GM23338 (cell line): ENCODE measurements at regions not wholly inside any gene's neighbourhood (a gene's known extent, or its start where the extent isn't known, plus 50 kb on each side); places are given as distances from the start of the nearest gene placed in this dataset.

Experiments
- ATAC-seq: fragments of 200-7000 bp; cut with Tn5 transposase; 3 replicates; pipeline ENCODE4 v1.9.1; 2020
- DNase-seq: peaks from one replicate; pipeline ENCODE4 v3.0.0-alpha.2; 2015; ENCODE audit warnings: low spot score
- H2AFZ ChIP-seq: fragments of 200-600 bp; sonication (generic); 2 replicates; pipeline ENCODE4 v1.8.0; 2016; ENCODE audit warnings: antibody characterized with exemption, mild to moderate bottlenecking, moderate library complexity
- H3F3A ChIP-seq: fragments of 200-600 bp; sonication (generic); replicated peaks from 2 replicates; pipeline ENCODE4 v1.8.0; 2017; ENCODE audit warnings: antibody characterized with exemption, mixed run types, low read depth
- H3K27ac ChIP-seq: fragments of 200-600 bp; sonication (generic); 2 replicates; pipeline ENCODE4 v1.6.1; 2016; ENCODE audit warnings: low read depth
- H3K27me3 ChIP-seq: fragments of 200-600 bp; sonication (generic); 2 replicates; pipeline ENCODE4 v1.8.0; 2016; ENCODE audit warnings: mild to moderate bottlenecking, mixed run types, moderate library complexity; ENCODE audit not compliant: insufficient read depth
- H3K36me3 ChIP-seq: fragments of 200-600 bp; sonication (generic); 2 replicates; pipeline ENCODE4 v1.8.0; 2016; ENCODE audit warnings: mild to moderate bottlenecking; ENCODE audit not compliant: insufficient read depth
- H3K4me1 ChIP-seq: fragments of 200-600 bp; sonication (generic); 2 replicates; pipeline ENCODE4 v1.8.0; 2016; ENCODE audit warnings: mild to moderate bottlenecking, moderate library complexity; ENCODE audit not compliant: insufficient read depth
- H3K4me2 ChIP-seq: fragments of 200-600 bp; sonication (generic); 2 replicates; pipeline ENCODE4 v1.7.1; 2017; ENCODE audit warnings: mixed run types
- H3K4me3 ChIP-seq: fragments of 200-600 bp; sonication (generic); 2 replicates; pipeline ENCODE4 v1.6.1; 2016; ENCODE audit warnings: mixed run types
- H3K79me2 ChIP-seq: fragments of 200-600 bp; sonication (generic); replicated peaks from 2 replicates; pipeline ENCODE4 v1.8.0; 2017; ENCODE audit warnings: mild to moderate bottlenecking; ENCODE audit not compliant: insufficient read depth
- H3K9me2 ChIP-seq: fragments of 200-600 bp; sonication (generic); 2 replicates; pipeline ENCODE4 v1.8.0; 2017; ENCODE audit not compliant: insufficient read depth
- H4K20me1 ChIP-seq: fragments of 200-600 bp; sonication (generic); replicated peaks from 2 replicates; pipeline ENCODE4 v1.8.0; 2017; ENCODE audit warnings: mild to moderate bottlenecking; ENCODE audit not compliant: insufficient read depth
- H3K27ac Mint-ChIP-seq: 2 replicates; pipeline ENCODE4 v1.8.0; 2020; ENCODE audit warnings: inconsistent platforms, mild to moderate bottlenecking, moderate library complexity, mixed read lengths
- H3K27me3 Mint-ChIP-seq: 3 replicates; pipeline ENCODE4 v1.8.0; 2022; ENCODE audit warnings: low read depth, mild to moderate bottlenecking, moderate library complexity, mixed read lengths, inconsistent platforms; ENCODE audit not compliant: insufficient read depth, poor library complexity
- H3K36me3 Mint-ChIP-seq: 3 replicates; pipeline ENCODE4 v1.8.0; 2021; ENCODE audit warnings: low read depth, mild to moderate bottlenecking, inconsistent platforms, moderate library complexity, mixed read lengths
- H3K4me1 Mint-ChIP-seq: 3 replicates; pipeline ENCODE4 v1.8.0; 2020; ENCODE audit warnings: mild to moderate bottlenecking, inconsistent platforms, mixed read lengths
- H3K4me3 Mint-ChIP-seq: 3 replicates; pipeline ENCODE4 v1.8.0; 2021; ENCODE audit warnings: moderate library complexity, mild to moderate bottlenecking, inconsistent platforms, mixed read lengths
- H3K9me3 Mint-ChIP-seq: 3 replicates; pipeline ENCODE4 v1.8.0; 2020; ENCODE audit warnings: moderate library complexity, mild to moderate bottlenecking, inconsistent platforms, mixed read lengths
- CTCF ChIP-seq, 2 experiments: fragments of 200-600 bp in 1 of 2; sonication (generic) in 1 of 2; conservative IDR thresholded peaks; 2 replicates each; pipeline versions ENCODE4 v1.5.1 to v1.6.1; 2016 to 2017; ENCODE audit warnings: antibody characterized with exemption in 2 of 2, low read depth in 2 of 2, mild to moderate bottlenecking in 2 of 2, moderate library complexity in 1 of 2
- ETS1 ChIP-seq: IDR thresholded peaks from 2 replicates; pipeline ENCODE4 v1.6.1; 2016; ENCODE audit warnings: antibody characterized with exemption
- EZH2 ChIP-seq: fragments of 200-600 bp; sonication (generic); IDR thresholded peaks from one replicate; pipeline ENCODE4 v1.8.0; 2017; ENCODE audit warnings: antibody characterized with exemption, mild to moderate bottlenecking, low read depth; ENCODE audit not compliant: unreplicated experiment
- EZH2phosphoT487 ChIP-seq: fragments of 200-600 bp; sonication (generic); IDR thresholded peaks from one replicate; pipeline ENCODE4 v1.8.1; 2018; ENCODE audit warnings: antibody characterized with exemption; ENCODE audit not compliant: unreplicated experiment
- JUNB ChIP-seq: IDR thresholded peaks from one replicate; pipeline ENCODE4 v1.6.1; 2016; ENCODE audit warnings: antibody characterized with exemption; ENCODE audit not compliant: unreplicated experiment
- POLR2AphosphoS5 ChIP-seq: IDR thresholded peaks from 2 replicates; pipeline ENCODE4 v1.6.1; 2016; ENCODE audit warnings: antibody characterized with exemption, low read depth
- ZNF462 ChIP-seq: fragments of 250-450 bp; sonication (Bioruptor Pico); IDR thresholded peaks from 2 replicates; pipeline ENCODE4 v1.5.0; 2020; ENCODE audit warnings: mild to moderate bottlenecking, moderate library complexity

- TF ChIP-seq ZNF462 (CRISPR knock-in tag) (no peak), CTCF (conservative IDR thresholded peaks at IDR 0.05; ENCODE audit: low read depth in 2 of 2) (no peak), EZH2 (no peak), EZH2phosphoT487 (no peak), JUNB (no peak), POLR2AphosphoS5 (no peak)
These were observed 110.0 kb upstream of the PHACTR1 start (continued) for GRCh38 chr6:12606616-12607015.

GRCh38 chr6:12608016-12608860 is 108.3 kb upstream of the PHACTR1 start:
- no peak for ATAC-seq
- Histone ChIP-seq H3K27ac (no peak overlapping the region), H3K36me3 (no peaks in the 10 kb centered on the region), H3K4me3 (no peak overlapping the region), H3K79me2 (no peaks in the 10 kb centered on the region), H3K9me2 (no peaks in the 10 kb centered on the region), H3K4me1 (peaks cover 12% of the 10 kb centered on the region), H3K4me2 (peak overlapping the region; percentile 13; the same call in 1 of the 2 replicates), H4K20me1 (no peaks in the 10 kb centered on the region), H3K27me3 (no peaks in the 10 kb centered on the region), H3F3A (no peaks in the 10 kb centered on the region), H2AFZ (no peak overlapping the region)
- H3K27ac Mint-ChIP-seq: no peak overlapping the region
- no peak overlapping the region for H3K4me3 Mint-ChIP-seq
- no peaks in the 10 kb centered on the region for H3K36me3 Mint-ChIP-seq
- H3K27me3 Mint-ChIP-seq: no peaks in the 10 kb centered on the region
- no peak for DNase-seq
- no peaks in the 10 kb centered on the region for H3K9me3 Mint-ChIP-seq
- peaks cover 9% of the 10 kb centered on the region; the same call in 2 of the 3 replicates for H3K4me1 Mint-ChIP-seq
- TF ChIP-seq ETS1 (no peak), EZH2phosphoT487 (no peak)
